ENCODE measurements at regions not wholly inside any gene's neighbourhood (a gene's known extent, or its start where the extent isn't known, plus 50 kb on each side); places are given as distances from the start of the nearest gene placed in this dataset.

- DNase-seq (ENCODE audit: low read depth) = no peak
Measured at GRCh38 chr4:175444512-175444911, 367.6 kb downstream of the GPM6A start.

GRCh38 chr4:175447016-175447415 lies 365.0 kb downstream of the GPM6A start:
- DNase-seq (ENCODE audit: low read depth) = no peak

- no peak for DNase-seq (ENCODE audit: low read depth)
Measured at GRCh38 chr4:175450446-175450845, 361.6 kb downstream of the GPM6A start.

DNA sequence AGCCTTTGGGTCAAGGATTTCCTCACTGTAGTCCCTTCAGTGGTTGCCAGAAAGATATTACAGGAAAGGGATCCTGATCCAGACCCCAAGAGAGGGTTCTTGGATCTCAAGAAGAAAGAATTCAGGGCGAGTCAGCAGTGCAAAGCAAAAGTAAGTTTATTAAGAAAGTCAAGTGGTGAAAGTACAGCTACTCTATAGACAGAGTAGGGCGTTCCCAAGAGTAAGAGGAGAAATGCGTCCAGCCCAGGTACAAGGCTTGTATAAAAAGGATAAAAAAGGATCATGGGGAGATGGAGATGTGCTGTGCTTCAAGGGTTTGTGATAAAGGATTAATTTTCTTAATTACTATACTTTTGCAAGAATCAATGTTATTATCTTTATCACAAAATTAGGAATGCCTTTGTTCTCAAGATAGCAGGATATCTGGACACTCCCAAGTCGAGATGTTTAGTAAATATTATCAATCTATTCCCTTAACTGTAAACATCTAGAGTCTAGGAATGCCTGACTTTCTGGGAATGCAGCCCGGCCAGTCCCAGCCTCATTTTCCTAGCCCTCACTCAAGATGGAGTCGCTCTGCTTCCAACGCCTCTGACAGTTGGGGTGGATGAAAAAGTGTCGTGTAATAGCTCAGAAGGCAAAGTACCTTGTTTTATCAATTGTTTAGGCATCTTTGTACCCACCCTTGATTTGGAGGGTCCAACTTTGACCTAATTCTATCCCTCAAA lies 360.7 kb downstream of the GPM6A start:
- no peak for DNase-seq (ENCODE audit: low read depth)

GRCh38 chr4:175453456-175453855 lies 358.6 kb downstream of the GPM6A start:
- no peak for DNase-seq (ENCODE audit: low read depth)

- no peak for DNase-seq (ENCODE audit: low read depth)
Measured at GRCh38 chr4:175456131-175456530, 355.9 kb downstream of the GPM6A start.

GRCh38 chr4:175457956-175458355 lies 354.1 kb downstream of the GPM6A start:
- no peak for DNase-seq (ENCODE audit: low read depth)

GRCh38 chr4:175459571-175459970 lies 352.5 kb downstream of the GPM6A start:
- DNase-seq (ENCODE audit: low read depth) = no peak

GRCh38 chr4:175460414-175460813 lies 351.6 kb downstream of the GPM6A start:
- no peak for DNase-seq (ENCODE audit: low read depth)

GRCh38 chr4:175469514-175469913 lies 342.6 kb downstream of the GPM6A start:
- DNase-seq (ENCODE audit: low read depth) = no peak

DNA sequence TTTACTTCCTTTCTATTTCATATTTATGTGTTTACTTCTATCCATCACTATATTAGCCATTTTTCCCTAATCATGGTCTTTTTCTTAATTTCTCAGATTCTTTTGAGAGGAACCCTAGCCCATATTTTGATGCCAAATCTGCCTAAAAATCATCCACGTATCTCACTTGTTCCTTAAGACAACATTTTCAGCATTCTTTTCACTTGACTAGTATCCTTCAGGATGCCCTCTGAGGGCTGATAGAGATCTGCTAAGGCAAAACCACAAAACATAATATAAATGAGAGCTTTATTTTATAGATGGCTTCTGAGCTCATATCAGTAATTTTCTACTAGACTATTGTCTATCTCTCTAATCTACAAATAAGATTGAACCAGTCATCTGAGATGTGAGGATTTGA lies 341.9 kb downstream of the GPM6A start:
- no peak for DNase-seq (ENCODE audit: low read depth)

DNA sequence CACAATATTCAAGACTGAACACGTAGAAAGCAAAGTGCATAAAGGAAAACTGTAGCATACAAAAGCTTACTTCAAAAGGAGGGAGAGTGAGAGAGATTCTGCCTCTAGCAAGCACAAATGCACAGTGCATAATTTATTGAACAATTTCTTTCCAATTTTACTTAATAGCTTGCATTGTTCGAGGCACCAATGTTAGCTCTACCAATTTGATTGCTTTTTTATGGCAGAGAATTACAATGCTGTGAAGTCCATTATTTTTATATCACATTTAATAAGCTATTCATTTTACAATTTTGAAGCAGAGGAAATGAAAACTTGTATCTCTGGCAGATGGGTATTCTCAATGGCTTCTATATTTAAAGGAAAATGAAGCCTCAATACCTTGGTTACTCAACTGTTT lies 331.7 kb downstream of the GPM6A start:
- DNase-seq (ENCODE audit: low read depth) = no peak

- no peak for DNase-seq (ENCODE audit: low read depth)
Measured at GRCh38 chr4:175499735-175500352, 312.2 kb downstream of the GPM6A start.

DNA sequence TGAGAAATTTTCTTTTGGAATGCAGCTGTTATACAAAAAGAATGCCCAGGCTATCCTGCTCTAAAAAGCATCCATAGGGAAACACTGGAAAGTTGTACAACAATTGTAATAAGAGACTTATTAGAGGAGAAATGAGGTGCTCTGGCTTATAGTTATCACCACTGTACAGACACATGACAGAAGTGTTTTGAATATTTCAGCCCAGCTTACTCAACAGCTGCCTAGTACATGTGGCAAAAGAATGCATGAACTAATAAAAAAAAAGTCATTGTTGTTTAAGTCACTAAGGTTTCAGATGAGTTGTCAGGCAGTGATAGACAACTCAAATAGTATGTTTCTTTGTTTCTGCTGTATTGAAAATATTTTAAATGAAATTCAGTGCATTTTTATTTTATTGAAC lies 307.7 kb downstream of the GPM6A start:
- DNase-seq (ENCODE audit: low read depth) = no peak

DNA sequence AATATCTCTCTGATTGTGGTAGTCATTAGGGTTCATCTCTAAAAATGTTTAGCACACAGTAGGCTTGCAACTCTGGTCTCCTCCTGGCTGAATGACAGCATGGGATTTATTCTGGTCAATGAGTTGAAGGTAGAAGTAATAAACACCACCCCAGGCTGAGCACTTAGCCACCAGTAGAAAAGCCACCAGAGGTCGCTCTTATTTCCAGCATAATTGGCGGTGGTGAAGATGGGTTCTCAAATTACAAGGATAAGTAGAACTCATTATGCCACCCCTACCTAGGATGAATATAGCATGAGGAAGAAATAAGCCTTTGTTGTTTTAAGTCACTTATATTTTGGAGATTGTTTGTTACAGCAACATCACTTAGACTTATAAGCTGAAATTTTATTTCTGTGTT lies 302.7 kb downstream of the GPM6A start:
- no peak for DNase-seq (ENCODE audit: low read depth)

DNA sequence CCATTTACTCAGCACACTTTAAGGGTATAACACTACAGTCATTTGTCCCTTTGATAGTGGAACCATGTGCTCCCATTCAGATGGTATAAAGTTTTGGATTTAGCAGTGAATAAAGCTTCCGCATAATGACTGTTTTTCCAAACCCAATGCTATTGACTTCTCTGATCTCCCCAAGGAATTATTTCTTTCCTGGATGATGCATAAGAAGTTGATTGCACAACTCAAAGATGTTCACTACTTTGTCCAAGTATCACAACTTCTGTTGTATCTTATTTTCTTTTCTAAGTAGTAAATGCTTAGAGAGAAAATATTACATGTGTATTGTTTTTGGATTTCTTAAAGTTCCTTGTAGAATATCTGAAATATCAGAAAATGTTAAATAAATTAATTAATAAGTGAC lies 300.2 kb downstream of the GPM6A start:
- no peak for DNase-seq (ENCODE audit: low read depth)

DNA sequence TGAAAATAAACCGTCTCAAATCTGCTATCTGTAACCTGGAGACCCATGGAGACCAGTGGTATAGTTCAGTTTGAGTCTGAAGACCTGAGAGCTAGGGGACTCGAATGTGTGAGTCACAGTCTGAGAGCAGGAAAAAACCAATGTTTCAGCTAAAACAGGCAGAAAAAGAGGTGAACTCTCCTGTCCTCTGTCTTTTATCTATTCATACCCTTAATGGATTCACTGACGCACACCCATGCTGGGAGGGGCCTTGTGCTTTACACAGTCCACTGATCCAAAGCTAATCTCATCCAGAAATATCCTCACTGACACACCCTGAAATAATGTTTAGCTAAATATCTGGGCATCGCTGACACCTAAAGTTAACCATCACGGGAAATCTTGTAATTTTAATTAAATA lies 297.9 kb downstream of the GPM6A start:
- no peak for DNase-seq (ENCODE audit: low read depth)

GRCh38 chr4:175530655-175531054 lies 281.4 kb downstream of the GPM6A start:
- no peak for DNase-seq (ENCODE audit: low read depth)

DNA sequence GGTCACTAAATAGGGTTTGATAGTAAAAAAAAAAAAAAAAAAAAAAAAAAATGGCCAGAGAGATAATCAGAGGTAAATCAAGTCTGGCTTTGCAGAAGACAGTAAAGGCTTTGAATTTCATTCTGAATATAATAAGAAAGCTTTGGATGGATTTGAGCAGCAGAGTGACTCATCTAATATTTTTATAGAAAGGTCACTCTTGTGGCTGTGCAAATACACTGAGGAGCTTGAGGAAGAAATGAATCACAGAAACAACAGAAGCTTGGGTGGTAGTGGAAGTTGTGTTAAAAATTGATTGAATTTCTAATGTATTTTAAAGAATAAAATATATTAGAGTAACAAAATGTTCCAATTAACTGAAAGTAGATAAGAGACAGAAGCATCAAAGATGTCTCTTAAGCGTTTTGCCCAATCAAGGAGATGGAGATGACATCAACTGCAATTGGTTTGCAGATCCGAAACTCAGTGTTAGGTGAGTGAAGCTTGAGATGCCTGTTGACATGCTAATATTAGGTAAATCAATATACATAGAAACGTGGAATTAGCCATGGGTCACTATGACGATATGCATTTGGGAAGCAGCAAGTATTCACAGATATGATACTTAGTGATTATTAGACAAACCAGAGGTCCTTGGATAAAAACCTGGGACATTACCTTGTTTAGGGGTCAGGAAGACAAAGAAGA lies 280.5 kb downstream of the GPM6A start:
- DNase-seq (ENCODE audit: low read depth) = no peak

DNA sequence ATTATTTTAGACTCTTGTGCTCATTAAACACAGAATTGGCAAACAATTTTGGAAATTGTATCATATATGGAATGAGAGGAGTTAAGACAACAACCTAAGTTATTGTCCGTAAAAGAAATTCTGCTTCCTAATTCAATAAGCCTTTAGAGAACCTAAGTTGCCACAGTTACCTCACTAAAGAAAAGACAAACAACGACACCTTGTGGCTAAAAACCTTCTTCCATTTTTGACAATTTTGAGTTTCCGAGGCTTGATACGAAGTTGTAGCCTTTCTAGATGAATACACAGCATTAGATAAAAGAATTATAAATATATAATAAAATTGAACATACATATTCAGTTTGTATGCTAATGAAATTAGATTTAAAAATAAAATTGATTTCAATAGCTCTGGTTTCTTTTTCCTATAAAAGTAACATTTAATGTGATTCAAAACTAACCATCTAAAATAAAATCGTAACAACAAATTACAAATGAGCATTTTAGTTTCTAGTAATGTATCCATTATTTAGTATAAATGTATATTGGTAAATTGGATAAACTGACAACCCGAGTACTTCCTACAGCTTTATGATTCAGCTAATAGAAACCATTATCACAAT lies 275.1 kb downstream of the GPM6A start:
- DNase-seq (ENCODE audit: low read depth) = peak; percentile 22

- DNase-seq (ENCODE audit: low read depth) = no peak
Measured at GRCh38 chr4:175539498-175539897, 272.6 kb downstream of the GPM6A start.

- no peak for DNase-seq (ENCODE audit: low read depth)
Measured at GRCh38 chr4:175540151-175540550, 271.9 kb downstream of the GPM6A start.

- no peak for DNase-seq (ENCODE audit: low read depth)
Measured at GRCh38 chr4:175540732-175541131, 271.3 kb downstream of the GPM6A start.
